H1 (cell line): ENCODE measurements at regions not wholly inside any gene's neighbourhood (a gene's known extent, or its start where the extent isn't known, plus 50 kb on each side); places are given as distances from the start of the nearest gene placed in this dataset.

Experiments
- CTCF ChIA-PET: fragments of 300-600 bp; sonication (Branson Sonifier 250); formaldehyde crosslinking; loops from one replicate; lab custom pipeline; 2021; ENCODE audit not compliant: partially characterized antibody; lab: Charles Lee
- POLR2A ChIA-PET: fragments of 300-600 bp; sonication (Branson Sonifier 250); formaldehyde crosslinking; loops from one replicate; lab custom pipeline; 2021; ENCODE audit warnings: inconsistent platforms; ENCODE audit not compliant: partially characterized antibody; lab: Charles Lee
- DNase-seq, 2 experiments: peaks; one replicate each; pipeline versions ENCODE4 v3.0.0 to v3.0.0-alpha.2; 2010 to 2022; ENCODE audit warnings: low spot score in 2 of 2, low read depth in 1 of 2, mixed read lengths in 1 of 2
- FAIRE-seq: peaks from 2 replicates; lab custom pipeline; 2011; peaks lifted over from hg19 to GRCh38; lab: Jason Lieb, UNC
- H2AFZ ChIP-seq: 2 replicates; pipeline ENCODE4 v1.8.1; 2012; ENCODE audit warnings: low read length, inconsistent platforms
- H2AK5ac ChIP-seq: 2 replicates; pipeline ENCODE4 v1.6.1; 2013; ENCODE audit warnings: low read depth, low read length
- H2BK120ac ChIP-seq: replicated peaks from 2 replicates; pipeline ENCODE3; 2013; ENCODE audit warnings: low read depth, low read length, inconsistent platforms
- H2BK12ac ChIP-seq: 2 replicates; pipeline ENCODE4 v1.6.1; 2013; ENCODE audit warnings: low read depth, low read length
- H2BK15ac ChIP-seq: 2 replicates; pipeline ENCODE4 v1.6.1; 2013; ENCODE audit warnings: low read length
- H2BK20ac ChIP-seq: 2 replicates; pipeline ENCODE4 v1.6.1; 2013; ENCODE audit warnings: low read length
- H2BK5ac ChIP-seq: 2 replicates; pipeline ENCODE4 v1.6.1; 2013; ENCODE audit warnings: low read depth, low read length
- H3K14ac ChIP-seq: 2 replicates; pipeline ENCODE4 v1.6.1; 2013; ENCODE audit warnings: inconsistent platforms; ENCODE audit not compliant: insufficient read length
- H3K18ac ChIP-seq: 2 replicates; pipeline ENCODE4 v1.6.1; 2013; ENCODE audit warnings: low read length; ENCODE audit errors: extremely low read depth
- H3K23ac ChIP-seq: 2 replicates; pipeline ENCODE4 v1.6.1; 2013; ENCODE audit warnings: inconsistent platforms; ENCODE audit not compliant: insufficient read length
- H3K23me2 ChIP-seq: 2 replicates; pipeline ENCODE4 v1.6.1; 2013; ENCODE audit warnings: low read depth, low read length
- H3K27ac ChIP-seq: 2 replicates; pipeline ENCODE4 v1.6.1; 2011; ENCODE audit warnings: low read depth, low read length, inconsistent platforms
- H3K27me3 ChIP-seq, 4 experiments: replicated peaks in 1 of 4; 1 replicate in 1 of 4; 2 replicates in 3 of 4; pipeline versions ENCODE4 v1.6.1 to v1.8.1; 2011 to 2013; ENCODE audit warnings: low read length in 3 of 4, mild to moderate bottlenecking in 3 of 4, inconsistent platforms in 2 of 4, mixed read lengths in 2 of 4, moderate library complexity in 1 of 4; ENCODE audit not compliant: control insufficient read depth in 3 of 4, insufficient read depth in 3 of 4; ENCODE audit errors: extremely low read depth in 1 of 4
- H3K36me3 ChIP-seq, 4 experiments: 2 replicates each; pipeline versions ENCODE4 v1.6.1 to v1.8.1; 2011 to 2013; ENCODE audit warnings: mild to moderate bottlenecking in 4 of 4, low read length in 3 of 4, moderate library complexity in 2 of 4, control low read depth in 1 of 4, inconsistent platforms in 1 of 4; ENCODE audit not compliant: insufficient read depth in 4 of 4, control insufficient read depth in 2 of 4
- H3K4ac ChIP-seq: replicated peaks from 2 replicates; pipeline ENCODE3; 2013; ENCODE audit warnings: low read length, low read depth, mixed read lengths, inconsistent platforms; ENCODE audit not compliant: insufficient read length
- H3K4me1 ChIP-seq, 4 experiments: replicated peaks in 1 of 4; 1 replicate in 1 of 4; 2 replicates in 3 of 4; pipeline versions ENCODE4 v1.6.1 to v1.8.1; 2011 to 2013; ENCODE audit warnings: low read length in 3 of 4, inconsistent platforms in 2 of 4, mixed read lengths in 1 of 4; ENCODE audit not compliant: insufficient read depth in 4 of 4, control insufficient read depth in 3 of 4
- H3K4me2 ChIP-seq, 2 experiments: 2 replicates each; pipeline versions ENCODE4 v1.6.1 to v1.8.1; 2011 to 2013; ENCODE audit warnings: low read depth in 2 of 2, low read length in 2 of 2, control low read depth in 1 of 2, inconsistent platforms in 1 of 2, mild to moderate bottlenecking in 1 of 2; ENCODE audit not compliant: insufficient read depth in 1 of 2
- H3K4me3 ChIP-seq, 4 experiments: fragments of 200-600, 300-600 bp in 1 of 4; sonication (generic), shearing (Covaris generic), sonication (Bioruptor Twin) in 1 of 4; 2 replicates each; pipeline versions ENCODE4 v1.5.1 to v1.8.1; 2011 to 2016; ENCODE audit warnings: low read length in 4 of 4, low read depth in 3 of 4, control low read depth in 2 of 4, inconsistent platforms in 2 of 4, mild to moderate bottlenecking in 2 of 4, mixed read lengths in 1 of 4, moderate library complexity in 1 of 4; ENCODE audit not compliant: insufficient read depth in 2 of 4; ENCODE audit errors: extremely low read depth in 1 of 4
- H3K56ac ChIP-seq: replicated peaks from 2 replicates; pipeline ENCODE3; 2013; ENCODE audit warnings: low read depth, mild to moderate bottlenecking, mixed read lengths, low read length, inconsistent platforms; ENCODE audit not compliant: insufficient read length
- H3K79me1 ChIP-seq: 2 replicates; pipeline ENCODE4 v1.6.1; 2013; ENCODE audit warnings: low read depth, low read length, control low read depth
- H3K79me2 ChIP-seq, 2 experiments: 2 replicates each; pipeline versions ENCODE4 v1.6.1 to v1.8.1; 2012 to 2013; ENCODE audit warnings: low read length in 2 of 2, mild to moderate bottlenecking in 2 of 2, inconsistent platforms in 1 of 2; ENCODE audit not compliant: insufficient read depth in 2 of 2, control insufficient read depth in 1 of 2
- H3K9ac ChIP-seq, 4 experiments: replicated peaks in 1 of 4; 1 replicate in 1 of 4; 2 replicates in 3 of 4; pipeline versions ENCODE4 v1.6.1 to v1.8.1; 2011 to 2013; ENCODE audit warnings: low read depth in 3 of 4, low read length in 3 of 4, control low read depth in 2 of 4, mild to moderate bottlenecking in 2 of 4, moderate library complexity in 2 of 4, inconsistent platforms in 1 of 4; ENCODE audit errors: extremely low read depth in 1 of 4
- H3K9me3 ChIP-seq, 2 experiments: 2 replicates each; pipeline versions ENCODE4 v1.6.1 to v1.8.1; 2012 to 2013; ENCODE audit warnings: mild to moderate bottlenecking in 2 of 2, moderate library complexity in 2 of 2, control low read depth in 1 of 2, inconsistent platforms in 1 of 2, low read depth in 1 of 2, low read length in 1 of 2, mixed read lengths in 1 of 2; ENCODE audit not compliant: insufficient read depth in 2 of 2
- H4K20me1 ChIP-seq, 2 experiments: replicated peaks in 1 of 2; 2 replicates each; pipeline versions ENCODE3 to v1.8.1; 2011 to 2013; ENCODE audit warnings: inconsistent platforms in 2 of 2, low read length in 2 of 2, mild to moderate bottlenecking in 1 of 2; ENCODE audit not compliant: insufficient read depth in 2 of 2, control insufficient read depth in 1 of 2
- H4K5ac ChIP-seq: 2 replicates; pipeline ENCODE4 v1.6.1; 2013; ENCODE audit warnings: low read length, low read depth, mixed read lengths, inconsistent platforms; ENCODE audit not compliant: insufficient read length
- H4K8ac ChIP-seq: 2 replicates; pipeline ENCODE4 v1.8.0; 2013; ENCODE audit warnings: mild to moderate bottlenecking, moderate library complexity, low read length, inconsistent platforms; ENCODE audit not compliant: insufficient read depth; ENCODE audit errors: extremely low read depth
- H4K91ac ChIP-seq: replicated peaks from 2 replicates; pipeline ENCODE3; 2013; ENCODE audit warnings: low read length, mixed read lengths, inconsistent platforms; ENCODE audit not compliant: insufficient read length
- ATF3 ChIP-seq: IDR thresholded peaks from 2 replicates; pipeline ENCODE4 v1.6.1; 2011; ENCODE audit warnings: low read depth, mild to moderate bottlenecking, low read length; ENCODE audit not compliant: insufficient read depth
- CTCF ChIP-seq, 3 experiments: IDR thresholded peaks; 1 replicate in 2 of 3; 2 replicates in 1 of 3; pipeline versions ENCODE4 v1.5.1 to v1.6.1; 2011; ENCODE audit warnings: low read length in 3 of 3, mild to moderate bottlenecking in 3 of 3, inconsistent platforms in 2 of 3, low read depth in 1 of 3, moderate library complexity in 1 of 3; ENCODE audit not compliant: insufficient read depth in 1 of 3; ENCODE audit errors: control extremely low read depth in 1 of 3
- EP300 ChIP-seq, 2 experiments: IDR thresholded peaks; 1 replicate in 1 of 2; 2 replicates in 1 of 2; pipeline ENCODE4 v1.6.1; 2011 to 2012; ENCODE audit warnings: low read depth in 2 of 2, low read length in 2 of 2, mild to moderate bottlenecking in 2 of 2, borderline replicate concordance in 1 of 2, inconsistent platforms in 1 of 2, moderate library complexity in 1 of 2
- HDAC2 ChIP-seq, 2 experiments: fragments of 300-600 bp in 1 of 2; sonication (generic) in 1 of 2; IDR thresholded peaks; 2 replicates each; pipeline ENCODE4 v1.6.1; 2011 to 2012; ENCODE audit warnings: low read depth in 2 of 2, low read length in 2 of 2, mild to moderate bottlenecking in 2 of 2, moderate library complexity in 2 of 2, borderline replicate concordance in 1 of 2, inconsistent platforms in 1 of 2
- RAD21 ChIP-seq, 2 experiments: IDR thresholded peaks in 1 of 2; conservative IDR thresholded peaks in 1 of 2; 2 replicates each; pipeline ENCODE4 v1.6.1; 2011; ENCODE audit warnings: low read depth in 2 of 2, low read length in 2 of 2, improper control_type of control experiment in 1 of 2, inconsistent platforms in 1 of 2, mild to moderate bottlenecking in 1 of 2, moderate library complexity in 1 of 2
- SAP30 ChIP-seq: fragments of 300-600 bp; sonication (generic); IDR thresholded peaks from 2 replicates; pipeline ENCODE4 v1.7.1; 2012; ENCODE audit warnings: low read length, moderate library complexity, mild to moderate bottlenecking, inconsistent platforms; ENCODE audit not compliant: insufficient read depth, insufficient replicate concordance
- SRF ChIP-seq: IDR thresholded peaks from 2 replicates; pipeline ENCODE4 v1.6.1; 2011; ENCODE audit warnings: mild to moderate bottlenecking, low read depth, low read length, moderate library complexity
- WGBS, 2 experiments: shearing (Covaris generic) in 1 of 2; methylation state at CpG; one replicate each; pipeline versions ENCODE4 v1.1.6 to v1.1.7; 2013 to 2015; ENCODE audit warnings: low lambda C conversion rate in 2 of 2, mixed read lengths in 2 of 2, inconsistent platforms in 1 of 2, low coverage in 1 of 2, missing lambda C conversion rate in 1 of 2; ENCODE audit not compliant: insufficient replicate concordance in 2 of 2, insufficient coverage in 1 of 2, insufficient read length in 1 of 2; ENCODE audit errors: extremely low coverage in 1 of 2, missing lambda C conversion rate in 1 of 2; 5-methylcytosine and 5-hydroxymethylcytosine counted together

GRCh38 chr10:129030996-129031843 lies 435.8 kb upstream of the MGMT start:
- Histone ChIP-seq H2BK12ac (no peak overlapping the region), H3K79me1 (no peaks in the 10 kb centered on the region), H4K91ac (no peak overlapping the region), H2BK5ac (no peak overlapping the region), H4K8ac (no peak overlapping the region), H2BK120ac (no peak overlapping the region), H2BK20ac (no peak overlapping the region), H3K9ac (no peak overlapping the region), H3K4me3 (no peak overlapping the region), H3K14ac (no peak overlapping the region), H3K9me3 (no peaks in the 10 kb centered on the region), H3K36me3 (no peaks in the 10 kb centered on the region), H3K4ac (no peak overlapping the region), H4K20me1 (no peaks in the 10 kb centered on the region), H3K18ac (no peak overlapping the region), H3K79me2 (no peaks in the 10 kb centered on the region), H3K4me2 (no peak overlapping the region), H3K23me2 (no peaks in the 10 kb centered on the region), H3K56ac (no peak overlapping the region), H3K23ac (no peak overlapping the region), H2AK5ac (no peak overlapping the region), H3K27ac (no peak overlapping the region), H2BK15ac (no peak overlapping the region), H3K27me3 (no peaks in the 10 kb centered on the region; a peak in 1 of 7 replicates), H2AFZ (no peak overlapping the region), H4K5ac (no peak overlapping the region), H3K4me1 (peaks cover 0 to 7% (median 3%) of the 10 kb centered on the region in 4 experiments; a peak in 2 of 7 replicates)
- WGBS, 2 experiments: 59% methylated on average over 20 of the region's 21 CpGs; no CpG with 5 or more reads in 1 of the 2 experiments
- peak; percentile 39 to 80 for DNase-seq
- ChIA-PET POLR2A (no interaction called here), CTCF (interaction anchor here (0.8 to 2.9 kb wide), 20 partner anchors 8 to 1016 kb away, joined by 3 to 32 read pairs (median 4); no protein-coding TSS in a partner anchor)
- FAIRE-seq: peak; percentile 36
- TF ChIP-seq SAP30 (no peak), HDAC2 (IDR thresholded peaks at IDR 0.05; ENCODE audit: borderline replicate concordance in 1 of 2, low read depth in 2 of 2, low read length in 2 of 2) (no peak), ATF3 (no peak), RAD21 (IDR thresholded peaks at IDR 0.05 in 1 of 2, conservative IDR thresholded peaks at IDR 0.05 in 1 of 2; ENCODE audit: low read depth in 2 of 2, low read length in 2 of 2) (peak; percentile 98 to 99), EP300 (IDR thresholded peaks at IDR 0.05; ENCODE audit: borderline replicate concordance in 1 of 2, low read depth in 2 of 2, low read length in 2 of 2) (peak in 1 of 2 experiments; percentile 19; a peak in 1 of 3 replicates), SRF (no peak), CTCF (IDR thresholded peaks at IDR 0.05; ENCODE audit: control extremely low read depth in 1 of 3, insufficient read depth in 1 of 3, low read depth in 1 of 3, low read length in 3 of 3) (peak; percentile 85 to 90 (median 85))
